ENCODE measurements at regions not wholly inside any gene's neighbourhood (a gene's known extent, or its start where the extent isn't known, plus 50 kb on each side); places are given as distances from the start of the nearest gene placed in this dataset.

DNA sequence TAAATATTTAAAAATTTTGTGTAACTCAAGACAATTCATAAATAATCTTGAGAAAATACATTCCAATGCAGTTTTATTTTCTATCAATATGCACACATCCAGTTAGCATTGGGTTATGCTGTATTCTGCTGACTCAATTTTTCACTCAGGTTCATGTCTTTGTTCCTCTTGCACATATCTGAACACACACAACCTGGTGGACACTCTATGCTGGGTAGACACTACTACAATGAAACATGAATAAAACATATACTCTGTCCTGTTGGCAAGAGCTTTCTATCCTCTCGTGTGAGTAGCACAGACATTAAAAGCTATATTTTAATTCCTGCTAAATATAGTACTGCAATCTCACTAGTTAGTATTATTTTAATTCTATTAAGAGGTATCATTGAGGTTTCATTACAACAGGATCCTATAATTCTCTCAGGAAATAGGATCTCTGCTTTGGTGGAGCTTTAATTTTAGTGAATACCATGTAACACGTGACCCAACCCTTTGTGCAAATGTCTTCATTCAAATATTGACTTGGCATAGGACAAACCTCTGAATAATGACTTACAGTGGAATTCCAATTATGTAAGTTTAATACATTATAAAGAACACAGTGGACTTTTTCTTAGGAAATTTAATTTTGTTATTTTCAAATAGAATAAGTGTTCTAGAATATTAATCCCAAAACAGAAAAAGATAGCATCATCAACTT lies 342.3 kb upstream of the TMEFF2 start:
- TF ChIP-seq, protein P1, sequence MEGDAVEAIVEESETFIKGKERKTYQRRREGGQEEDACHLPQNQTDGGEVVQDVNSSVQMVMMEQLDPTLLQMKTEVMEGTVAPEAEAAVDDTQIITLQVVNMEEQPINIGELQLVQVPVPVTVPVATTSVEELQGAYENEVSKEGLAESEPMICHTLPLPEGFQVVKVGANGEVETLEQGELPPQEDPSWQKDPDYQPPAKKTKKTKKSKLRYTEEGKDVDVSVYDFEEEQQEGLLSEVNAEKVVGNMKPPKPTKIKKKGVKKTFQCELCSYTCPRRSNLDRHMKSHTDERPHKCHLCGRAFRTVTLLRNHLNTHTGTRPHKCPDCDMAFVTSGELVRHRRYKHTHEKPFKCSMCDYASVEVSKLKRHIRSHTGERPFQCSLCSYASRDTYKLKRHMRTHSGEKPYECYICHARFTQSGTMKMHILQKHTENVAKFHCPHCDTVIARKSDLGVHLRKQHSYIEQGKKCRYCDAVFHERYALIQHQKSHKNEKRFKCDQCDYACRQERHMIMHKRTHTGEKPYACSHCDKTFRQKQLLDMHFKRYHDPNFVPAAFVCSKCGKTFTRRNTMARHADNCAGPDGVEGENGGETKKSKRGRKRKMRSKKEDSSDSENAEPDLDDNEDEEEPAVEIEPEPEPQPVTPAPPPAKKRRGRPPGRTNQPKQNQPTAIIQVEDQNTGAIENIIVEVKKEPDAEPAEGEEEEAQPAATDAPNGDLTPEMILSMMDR (IDR thresholded peaks at IDR 0.05) = no peak
- TF ChIP-seq POLR2AphosphoS5 (IDR thresholded peaks at IDR 0.05) (no peak), POLR2A (IDR thresholded peaks at IDR 0.05) (no peak)

Data from breast epithelium (tissue), 3 donors.